HCT116 (cell line): ENCODE measurements at regions not wholly inside any gene's neighbourhood (a gene's known extent, or its start where the extent isn't known, plus 50 kb on each side); places are given as distances from the start of the nearest gene placed in this dataset.

Source experiments
- ATAC-seq: fragments of 200-7000 bp; cut with Tn5 transposase; 2 replicates; pipeline ENCODE4 v1.9.1; 2020; ENCODE audit warnings: mild to moderate bottlenecking, moderate library complexity
- BruUV-seq: library from RNA; stranded (reverse); fragments of 400-500 nt; replicated peaks from 2 replicates; lab custom pipeline; 2021; lab: Mats Ljungman, UMichigan
- CTCF ChIA-PET: fragments of 300-600 bp; sonication (Branson Sonifier 250); formaldehyde crosslinking; loops from one replicate; lab custom pipeline; 2021; ENCODE audit warnings: antibody characterized with exemption; lab: Charles Lee
- POLR2A ChIA-PET: fragments of 300-600, 350-600 bp; sonication (Branson Sonifier 250); formaldehyde crosslinking; loops from one replicate; lab custom pipeline; 2021; ENCODE audit warnings: antibody characterized with exemption; lab: Charles Lee
- RAD21 ChIA-PET, 2 experiments: fragments of 300-600 bp; sonication (Branson Sonifier 250); formaldehyde crosslinking; loops; one replicate each; lab custom pipeline; 2023; ENCODE audit warnings: low total read pairs in 2 of 2; ENCODE audit not compliant: uncharacterized antibody in 2 of 2, unreplicated experiment in 2 of 2, low non-redundant PET in 1 of 2; lab: Charles Lee
- DNase-seq: peaks from one replicate; pipeline ENCODE4 v3.0.0-alpha.2; 2010; ENCODE audit warnings: low read depth, low spot score
- H2AFZ ChIP-seq: fragments of 200-600 bp; shearing (Covaris generic), sonication (generic); 2 replicates; pipeline ENCODE4 v1.6.1; 2017; ENCODE audit warnings: low read depth, mixed run types, mixed read lengths, antibody characterized with exemption, low read length; ENCODE audit not compliant: poor library complexity, severe bottlenecking
- H3K27ac ChIP-seq: 2 replicates; pipeline ENCODE4 v1.5.1; 2012; ENCODE audit warnings: low read depth, low read length
- H3K27me3 ChIP-seq: fragments of 200-600 bp; sonication (generic); 2 replicates; pipeline ENCODE4 v1.6.1; 2016; ENCODE audit warnings: mixed run types, low read length, mixed read lengths; ENCODE audit not compliant: insufficient read depth
- H3K36me3 ChIP-seq, 2 experiments: fragments of 200-500 bp in 1 of 2; fragments of 200-600 bp in 1 of 2; sonication (Bioruptor generic) in 1 of 2; sonication (generic) in 1 of 2; 2 replicates each; pipeline versions ENCODE4 v1.5.1 to v1.6.1; 2014 to 2016; ENCODE audit warnings: low read length in 2 of 2, inconsistent platforms in 1 of 2, mixed read lengths in 1 of 2, mixed run types in 1 of 2; ENCODE audit not compliant: insufficient read depth in 2 of 2, control insufficient read depth in 1 of 2
- H3K4me1 ChIP-seq, 2 experiments: fragments of 200-600 bp in 1 of 2; sonication (generic) in 1 of 2; 2 replicates each; pipeline versions ENCODE4 v1.5.1 to v1.6.1; 2012 to 2017; ENCODE audit warnings: low read length in 2 of 2, inconsistent platforms in 1 of 2, mild to moderate bottlenecking in 1 of 2, mixed read lengths in 1 of 2, mixed run types in 1 of 2, moderate library complexity in 1 of 2; ENCODE audit not compliant: insufficient read depth in 2 of 2, control insufficient read depth in 1 of 2
- H3K4me2 ChIP-seq: fragments of 200-600 bp; sonication (generic); 2 replicates; pipeline ENCODE4 v1.6.1; 2017; ENCODE audit warnings: mixed run types, low read length, mixed read lengths
- H3K4me3 ChIP-seq, 2 experiments: fragments of 200-600 bp in 1 of 2; sonication (generic) in 1 of 2; replicated peaks in 1 of 2; 2 replicates each; pipeline ENCODE4 v1.5.1; 2011 to 2016; ENCODE audit warnings: low read length in 2 of 2, control low read depth in 1 of 2, low read depth in 1 of 2, mild to moderate bottlenecking in 1 of 2, mixed read lengths in 1 of 2, mixed run types in 1 of 2
- H3K79me2 ChIP-seq: fragments of 200-600 bp; sonication (generic); 2 replicates; pipeline ENCODE4 v1.6.1; 2017; ENCODE audit warnings: mild to moderate bottlenecking, mixed run types, low read length, moderate library complexity, mixed read lengths; ENCODE audit not compliant: insufficient read depth
- H3K9ac ChIP-seq: fragments of 200-600 bp; sonication (generic); 2 replicates; pipeline ENCODE4 v1.6.1; 2016; ENCODE audit warnings: low read length, mixed read lengths
- H3K9me2 ChIP-seq: fragments of 200-600 bp; sonication (generic), shearing (Covaris generic); 2 replicates; pipeline ENCODE4 v1.6.1; 2017; ENCODE audit warnings: mixed run types, mild to moderate bottlenecking, moderate library complexity; ENCODE audit not compliant: insufficient read depth
- H3K9me3 ChIP-seq, 2 experiments: fragments of 200-500 bp in 1 of 2; fragments of 200-600 bp in 1 of 2; sonication (Bioruptor generic) in 1 of 2; sonication (generic) in 1 of 2; 2 replicates each; pipeline ENCODE4 v1.6.1; 2014 to 2017; ENCODE audit warnings: low read length in 2 of 2, mixed read lengths in 2 of 2, inconsistent platforms in 1 of 2, low read depth in 1 of 2, mild to moderate bottlenecking in 1 of 2, mixed run types in 1 of 2, moderate library complexity in 1 of 2; ENCODE audit not compliant: control insufficient read depth in 1 of 2, insufficient read depth in 1 of 2
- H4K20me1 ChIP-seq: fragments of 200-600 bp; sonication (generic), shearing (Covaris generic); 2 replicates; pipeline ENCODE4 v1.6.1; 2017; ENCODE audit warnings: mixed run types, mild to moderate bottlenecking, moderate library complexity; ENCODE audit not compliant: insufficient read depth
- ATF3 ChIP-seq: IDR thresholded peaks from 2 replicates; pipeline ENCODE4 v1.6.1; 2012
- CBX3 ChIP-seq: IDR thresholded peaks from 2 replicates; pipeline ENCODE4 v1.6.1; 2012; ENCODE audit warnings: low read depth
- CEBPB ChIP-seq: IDR thresholded peaks from 2 replicates; pipeline ENCODE4 v1.6.1; 2012; ENCODE audit warnings: low read depth
- EGR1 ChIP-seq: IDR thresholded peaks from 2 replicates; pipeline ENCODE4 v1.6.1; 2012; ENCODE audit warnings: low read depth
- ELF1 ChIP-seq: IDR thresholded peaks from 2 replicates; pipeline ENCODE4 v1.6.1; 2012; ENCODE audit warnings: low read depth, borderline replicate concordance
- FOSL1 ChIP-seq: IDR thresholded peaks from 2 replicates; pipeline ENCODE4 v1.6.1; 2012; ENCODE audit warnings: low read depth
- JUND ChIP-seq: IDR thresholded peaks from 2 replicates; pipeline ENCODE4 v1.6.1; 2012
- POLR2A ChIP-seq: IDR thresholded peaks from 2 replicates; pipeline ENCODE4 v1.7.0; 2011; ENCODE audit warnings: borderline replicate concordance; ENCODE audit not compliant: insufficient read depth, insufficient read length; ENCODE audit errors: extremely low read depth
- RAD21 ChIP-seq: IDR thresholded peaks from 2 replicates; pipeline ENCODE4 v1.6.1; 2012; ENCODE audit warnings: low read depth, mild to moderate bottlenecking
- SIN3A ChIP-seq: IDR thresholded peaks from 2 replicates; pipeline ENCODE4 v1.6.1; 2012; ENCODE audit warnings: low read depth
- SP1 ChIP-seq: IDR thresholded peaks from 2 replicates; pipeline ENCODE4 v1.6.1; 2012; ENCODE audit warnings: low read depth
- SRF ChIP-seq: IDR thresholded peaks from 2 replicates; pipeline ENCODE4 v1.6.1; 2012; ENCODE audit warnings: low read depth
- YY1 ChIP-seq: IDR thresholded peaks from 2 replicates; pipeline ENCODE4 v1.6.1; 2011; ENCODE audit warnings: low read length, low read depth, moderate library complexity, mild to moderate bottlenecking; ENCODE audit not compliant: insufficient replicate concordance; ENCODE audit errors: extremely low read depth
- ZFX ChIP-seq: fragments of 450-650 bp; IDR thresholded peaks from 2 replicates; pipeline ENCODE4 v1.6.1; 2017
- ZNF274 ChIP-seq: fragments of 200-500 bp; sonication (Bioruptor generic); IDR thresholded peaks from 2 replicates; pipeline ENCODE4 v1.6.1; 2014; ENCODE audit warnings: mild to moderate bottlenecking, low read depth, low read length, inconsistent platforms
- intact Hi-C: fragments of 100-400 bp; cut with micrococcal nuclease; formaldehyde crosslinking; loops from 2 replicates; pipeline ENCODE4 v1.10.0; 2022
- TF ChIP-seq, protein P1 (sequence below): IDR thresholded peaks from 2 replicates; pipeline ENCODE4 v1.6.1; 2012
- TF ChIP-seq, protein P2 (sequence below): IDR thresholded peaks from 2 replicates; pipeline ENCODE4 v1.6.1; 2012; ENCODE audit warnings: low read depth
- TF ChIP-seq, protein P3 (sequence below), 3 experiments: fragments of 200-600 bp in 1 of 3; sonication (generic) in 1 of 3; IDR thresholded peaks in 2 of 3; conservative IDR thresholded peaks in 1 of 3; 2 replicates each; pipeline ENCODE4 v1.5.1; 2012 to 2017; ENCODE audit warnings: low read depth in 2 of 3, low read length in 2 of 3, antibody characterized with exemption in 1 of 3, borderline replicate concordance in 1 of 3, control low read depth in 1 of 3, mild to moderate bottlenecking in 1 of 3, mixed read lengths in 1 of 3, mixed run types in 1 of 3, moderate library complexity in 1 of 3; ENCODE audit not compliant: insufficient read depth in 1 of 3

DNA sequence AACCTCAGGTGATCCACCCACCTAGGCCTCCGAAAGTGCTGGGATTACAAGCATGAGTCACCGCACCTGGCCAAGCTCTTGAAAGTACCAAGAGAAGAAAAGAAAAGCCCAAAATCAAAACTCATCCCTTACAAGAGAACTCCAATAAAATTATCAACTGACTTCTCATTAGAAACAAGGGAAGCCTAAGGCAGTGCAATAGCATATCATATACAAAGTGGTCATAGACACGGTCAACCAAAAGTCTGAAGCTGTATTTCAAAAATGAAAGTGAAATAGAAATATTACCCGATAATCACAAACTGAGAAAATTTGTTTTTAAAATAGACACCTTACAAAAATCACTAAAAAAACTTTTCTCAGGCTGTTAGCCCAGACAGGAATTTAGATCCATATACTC lies 1321.1 kb upstream of the GJE1 start:
- Histone ChIP-seq H4K20me1 (no peaks in the 10 kb centered on the region), H3K36me3 (no peaks in the 10 kb centered on the region), H3K27ac (no peak overlapping the region), H3K4me3 (no peak overlapping the region), H3K9me2 (no peaks in the 10 kb centered on the region), H3K9ac (no peak overlapping the region), H3K4me1 (0 out of 4 replicates have a peak, but pooled peaks cover 0 to 4% of the 10 kb centered on the region in 2 experiments), H3K9me3 (no peaks in the 10 kb centered on the region), H3K79me2 (no peaks in the 10 kb centered on the region), H3K27me3 (no peaks in the 10 kb centered on the region), H3K4me2 (peak overlapping the region; percentile 28; the same call in 1 of the 2 replicates), H2AFZ (no peak overlapping the region)
- ChIA-PET RAD21 (no interaction called here), CTCF (no interaction called here), POLR2A (no interaction called here)
- no TSS peak for BruUV-seq
- no peak for DNase-seq
- intact Hi-C loops: no loop called here
- no peak for ATAC-seq
- no peak for TF ChIP-seq ZFX
- TF ChIP-seq SP1: no peak
- no peak for TF ChIP-seq YY1
- TF ChIP-seq RAD21: no peak
- no peak for TF ChIP-seq JUND
- TF ChIP-seq ELF1: no peak
- TF ChIP-seq FOSL1: no peak
- TF ChIP-seq SRF: no peak
- TF ChIP-seq CBX3: no peak
- TF ChIP-seq CEBPB: no peak
- TF ChIP-seq, protein P1, sequence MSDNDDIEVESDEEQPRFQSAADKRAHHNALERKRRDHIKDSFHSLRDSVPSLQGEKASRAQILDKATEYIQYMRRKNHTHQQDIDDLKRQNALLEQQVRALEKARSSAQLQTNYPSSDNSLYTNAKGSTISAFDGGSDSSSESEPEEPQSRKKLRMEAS: no peak
- TF ChIP-seq POLR2A: no peak
- no peak for TF ChIP-seq SIN3A
- TF ChIP-seq ZNF274: no peak
- TF ChIP-seq EGR1: no peak
- TF ChIP-seq, protein P2, sequence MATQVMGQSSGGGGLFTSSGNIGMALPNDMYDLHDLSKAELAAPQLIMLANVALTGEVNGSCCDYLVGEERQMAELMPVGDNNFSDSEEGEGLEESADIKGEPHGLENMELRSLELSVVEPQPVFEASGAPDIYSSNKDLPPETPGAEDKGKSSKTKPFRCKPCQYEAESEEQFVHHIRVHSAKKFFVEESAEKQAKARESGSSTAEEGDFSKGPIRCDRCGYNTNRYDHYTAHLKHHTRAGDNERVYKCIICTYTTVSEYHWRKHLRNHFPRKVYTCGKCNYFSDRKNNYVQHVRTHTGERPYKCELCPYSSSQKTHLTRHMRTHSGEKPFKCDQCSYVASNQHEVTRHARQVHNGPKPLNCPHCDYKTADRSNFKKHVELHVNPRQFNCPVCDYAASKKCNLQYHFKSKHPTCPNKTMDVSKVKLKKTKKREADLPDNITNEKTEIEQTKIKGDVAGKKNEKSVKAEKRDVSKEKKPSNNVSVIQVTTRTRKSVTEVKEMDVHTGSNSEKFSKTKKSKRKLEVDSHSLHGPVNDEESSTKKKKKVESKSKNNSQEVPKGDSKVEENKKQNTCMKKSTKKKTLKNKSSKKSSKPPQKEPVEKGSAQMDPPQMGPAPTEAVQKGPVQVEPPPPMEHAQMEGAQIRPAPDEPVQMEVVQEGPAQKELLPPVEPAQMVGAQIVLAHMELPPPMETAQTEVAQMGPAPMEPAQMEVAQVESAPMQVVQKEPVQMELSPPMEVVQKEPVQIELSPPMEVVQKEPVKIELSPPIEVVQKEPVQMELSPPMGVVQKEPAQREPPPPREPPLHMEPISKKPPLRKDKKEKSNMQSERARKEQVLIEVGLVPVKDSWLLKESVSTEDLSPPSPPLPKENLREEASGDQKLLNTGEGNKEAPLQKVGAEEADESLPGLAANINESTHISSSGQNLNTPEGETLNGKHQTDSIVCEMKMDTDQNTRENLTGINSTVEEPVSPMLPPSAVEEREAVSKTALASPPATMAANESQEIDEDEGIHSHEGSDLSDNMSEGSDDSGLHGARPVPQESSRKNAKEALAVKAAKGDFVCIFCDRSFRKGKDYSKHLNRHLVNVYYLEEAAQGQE: no peak
- TF ChIP-seq, protein P3, sequence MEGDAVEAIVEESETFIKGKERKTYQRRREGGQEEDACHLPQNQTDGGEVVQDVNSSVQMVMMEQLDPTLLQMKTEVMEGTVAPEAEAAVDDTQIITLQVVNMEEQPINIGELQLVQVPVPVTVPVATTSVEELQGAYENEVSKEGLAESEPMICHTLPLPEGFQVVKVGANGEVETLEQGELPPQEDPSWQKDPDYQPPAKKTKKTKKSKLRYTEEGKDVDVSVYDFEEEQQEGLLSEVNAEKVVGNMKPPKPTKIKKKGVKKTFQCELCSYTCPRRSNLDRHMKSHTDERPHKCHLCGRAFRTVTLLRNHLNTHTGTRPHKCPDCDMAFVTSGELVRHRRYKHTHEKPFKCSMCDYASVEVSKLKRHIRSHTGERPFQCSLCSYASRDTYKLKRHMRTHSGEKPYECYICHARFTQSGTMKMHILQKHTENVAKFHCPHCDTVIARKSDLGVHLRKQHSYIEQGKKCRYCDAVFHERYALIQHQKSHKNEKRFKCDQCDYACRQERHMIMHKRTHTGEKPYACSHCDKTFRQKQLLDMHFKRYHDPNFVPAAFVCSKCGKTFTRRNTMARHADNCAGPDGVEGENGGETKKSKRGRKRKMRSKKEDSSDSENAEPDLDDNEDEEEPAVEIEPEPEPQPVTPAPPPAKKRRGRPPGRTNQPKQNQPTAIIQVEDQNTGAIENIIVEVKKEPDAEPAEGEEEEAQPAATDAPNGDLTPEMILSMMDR (IDR thresholded peaks at IDR 0.05 in 2 of 3, conservative IDR thresholded peaks at IDR 0.05 in 1 of 3; ENCODE audit: borderline replicate concordance in 1 of 3, insufficient read depth in 1 of 3, low read depth in 2 of 3, low read length in 2 of 3): no peak
- TF ChIP-seq ATF3: no peak
